BJ (cell line): ENCODE measurements at regions not wholly inside any gene's neighbourhood (a gene's known extent, or its start where the extent isn't known, plus 50 kb on each side); places are given as distances from the start of the nearest gene placed in this dataset.

Experiments used
- CTCF ChIA-PET: fragments of 350-600 bp; formaldehyde crosslinking; extraction: SDS; loops from one replicate; lab custom pipeline; 2021; ENCODE audit warnings: antibody characterized with exemption, inconsistent platforms; lab: Yijun Ruan, JAX
- POLR2A ChIA-PET: fragments of 300-600 bp; sonication (Branson Sonifier 250); formaldehyde crosslinking; extraction: SDS; loops from one replicate; lab custom pipeline; 2021; ENCODE audit warnings: antibody characterized with exemption; lab: Charles Lee
- DNase-seq: peaks from one replicate; pipeline ENCODE4 v3.0.0-alpha.2; 2011; ENCODE audit warnings: low read depth
- H3K27me3 ChIP-seq: 2 replicates; pipeline ENCODE4 v1.6.0; 2011; ENCODE audit warnings: low read length; ENCODE audit not compliant: control insufficient read depth, insufficient read depth
- H3K36me3 ChIP-seq: 2 replicates; pipeline ENCODE4 v1.5.1; 2011; ENCODE audit warnings: low read length; ENCODE audit not compliant: control insufficient read depth, insufficient read depth
- H3K4me3 ChIP-seq: 2 replicates; pipeline ENCODE4 v1.5.1; 2011; ENCODE audit warnings: low read depth, mild to moderate bottlenecking, control low read depth, low read length
- TF ChIP-seq, protein P1 (sequence below): IDR thresholded peaks from 2 replicates; pipeline ENCODE4 v1.5.1; 2011; ENCODE audit warnings: low read depth, mild to moderate bottlenecking, control low read depth, inconsistent platforms, low read length, moderate library complexity; ENCODE audit not compliant: insufficient read depth

GRCh38 chr6:101226677-101227135 lies 166.8 kb upstream of the GRIK2 start:
- peak; percentile 1 for DNase-seq
- no peaks in the 10 kb centered on the region for H3K36me3 ChIP-seq
- H3K4me3 ChIP-seq = no peak overlapping the region
- TF ChIP-seq, protein P1, sequence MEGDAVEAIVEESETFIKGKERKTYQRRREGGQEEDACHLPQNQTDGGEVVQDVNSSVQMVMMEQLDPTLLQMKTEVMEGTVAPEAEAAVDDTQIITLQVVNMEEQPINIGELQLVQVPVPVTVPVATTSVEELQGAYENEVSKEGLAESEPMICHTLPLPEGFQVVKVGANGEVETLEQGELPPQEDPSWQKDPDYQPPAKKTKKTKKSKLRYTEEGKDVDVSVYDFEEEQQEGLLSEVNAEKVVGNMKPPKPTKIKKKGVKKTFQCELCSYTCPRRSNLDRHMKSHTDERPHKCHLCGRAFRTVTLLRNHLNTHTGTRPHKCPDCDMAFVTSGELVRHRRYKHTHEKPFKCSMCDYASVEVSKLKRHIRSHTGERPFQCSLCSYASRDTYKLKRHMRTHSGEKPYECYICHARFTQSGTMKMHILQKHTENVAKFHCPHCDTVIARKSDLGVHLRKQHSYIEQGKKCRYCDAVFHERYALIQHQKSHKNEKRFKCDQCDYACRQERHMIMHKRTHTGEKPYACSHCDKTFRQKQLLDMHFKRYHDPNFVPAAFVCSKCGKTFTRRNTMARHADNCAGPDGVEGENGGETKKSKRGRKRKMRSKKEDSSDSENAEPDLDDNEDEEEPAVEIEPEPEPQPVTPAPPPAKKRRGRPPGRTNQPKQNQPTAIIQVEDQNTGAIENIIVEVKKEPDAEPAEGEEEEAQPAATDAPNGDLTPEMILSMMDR = peak; percentile 51
- POLR2A ChIA-PET = no interaction called here
- CTCF ChIA-PET = interaction anchor here (0.6 to 2.1 kb wide), 9 partner anchors 19 to 1149 kb away, joined by 3 to 25 read pairs (median 3); no protein-coding TSS in a partner anchor
- H3K27me3 ChIP-seq = no peaks in the 10 kb centered on the region

DNA sequence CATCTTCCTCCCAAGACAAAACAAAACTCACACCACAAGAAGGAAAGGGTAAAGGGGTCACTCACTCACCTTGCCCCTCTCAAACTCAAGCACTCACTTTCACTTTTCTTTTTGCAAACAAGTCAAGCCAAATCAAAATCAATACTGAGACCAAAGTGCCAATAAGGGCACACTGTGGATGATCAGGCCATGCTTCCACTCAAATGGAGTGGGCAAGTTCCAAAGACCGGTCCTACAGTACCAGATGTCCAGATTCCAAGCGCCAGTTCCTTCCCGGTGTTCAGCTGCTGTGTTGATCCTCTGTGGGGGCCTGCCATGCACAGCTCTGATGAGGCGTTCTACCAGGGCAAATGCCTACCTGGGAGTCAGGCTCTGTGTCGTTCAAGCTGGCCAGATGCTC lies 162.6 kb upstream of the GRIK2 start:
- no peak overlapping the region for H3K4me3 ChIP-seq
- TF ChIP-seq, protein P1 = no peak
- no peak for DNase-seq
- H3K36me3 ChIP-seq = no peaks in the 10 kb centered on the region
- ChIA-PET POLR2A (no interaction called here), CTCF (no interaction called here)
- no peaks in the 10 kb centered on the region for H3K27me3 ChIP-seq

GRCh38 chr6:101231606-101232235 lies 161.8 kb upstream of the GRIK2 start:
- Histone ChIP-seq H3K4me3 (no peak overlapping the region), H3K27me3 (no peaks in the 10 kb centered on the region), H3K36me3 (no peaks in the 10 kb centered on the region)
- ChIA-PET POLR2A (no interaction called here), CTCF (no interaction called here)
- no peak for DNase-seq
- TF ChIP-seq, protein P1 = no peak

- ChIA-PET CTCF (no interaction called here), POLR2A (no interaction called here)
- H3K27me3 ChIP-seq = no peaks in the 10 kb centered on the region
- no peak for DNase-seq
- TF ChIP-seq, protein P1 = no peak
- H3K4me3 ChIP-seq = no peak overlapping the region
- H3K36me3 ChIP-seq = no peaks in the 10 kb centered on the region
Measured at GRCh38 chr6:101232961-101233360, 160.5 kb upstream of the GRIK2 start.

DNA sequence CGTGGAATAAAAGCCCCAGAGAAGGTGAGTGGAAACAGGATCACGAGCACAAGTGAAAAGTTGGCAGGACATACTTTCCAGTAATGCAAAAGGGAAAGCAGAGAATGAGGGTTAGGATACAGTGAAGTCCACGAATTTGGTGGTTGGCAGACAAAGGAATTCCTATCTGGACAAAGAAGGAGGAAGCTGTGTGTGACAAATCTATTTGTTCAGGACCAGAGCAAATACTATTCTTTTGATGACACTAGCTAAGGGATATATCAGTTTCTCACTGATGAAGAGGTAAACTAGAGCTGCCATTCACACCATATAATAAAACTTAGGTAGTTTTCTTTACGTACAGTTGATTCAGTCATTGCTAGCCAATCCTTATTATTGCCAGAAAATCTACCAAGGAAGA lies 156.8 kb upstream of the GRIK2 start:
- POLR2A ChIA-PET = no interaction called here
- CTCF ChIA-PET = interaction anchor here (0.8 kb wide), 1 partner anchor 9 kb away, joined by 5 read pairs; no protein-coding TSS in a partner anchor
- TF ChIP-seq, protein P1 = no peak
- Histone ChIP-seq H3K4me3 (no peak overlapping the region), H3K27me3 (no peaks in the 10 kb centered on the region), H3K36me3 (no peaks in the 10 kb centered on the region)
- DNase-seq = no peak
